OCI-LY7 (cell line): ENCODE measurements at regions not wholly inside any gene's neighbourhood (a gene's known extent, or its start where the extent isn't known, plus 50 kb on each side); places are given as distances from the start of the nearest gene placed in this dataset.

Experiments used
- BruUV-seq: library from RNA; stranded (reverse); fragments of 400-500 nt; replicated peaks from 2 replicates; lab custom pipeline; 2021; lab: Mats Ljungman, UMichigan
- CTCF ChIA-PET: fragments of 300-600 bp; sonication (Branson Sonifier 250); formaldehyde crosslinking; loops from one replicate; lab custom pipeline; 2022; ENCODE audit warnings: antibody characterized with exemption; ENCODE audit not compliant: unreplicated experiment; lab: Charles Lee
- POLR2A ChIA-PET: fragments of 300-600 bp; sonication (Branson Sonifier 250); formaldehyde crosslinking; loops from one replicate; lab custom pipeline; 2022; ENCODE audit warnings: antibody characterized with exemption; lab: Charles Lee
- DNase-seq: peaks from one replicate; pipeline ENCODE4 v3.0.0-alpha.2; 2015; ENCODE audit warnings: low spot score
- H2AFZ ChIP-seq: fragments of 200-600 bp; sonication (generic), shearing (Covaris generic); 2 replicates; pipeline ENCODE4 v1.6.1; 2014; ENCODE audit warnings: mild to moderate bottlenecking, antibody characterized with exemption, low read length, moderate library complexity
- H3K27ac ChIP-seq: fragments of 200-600 bp; sonication (generic); 2 replicates; pipeline ENCODE4 v1.5.1; 2014; ENCODE audit warnings: mixed run types, low read depth, mild to moderate bottlenecking, moderate library complexity, low read length, inconsistent platforms; ENCODE audit not compliant: poor library complexity, severe bottlenecking
- H3K36me3 ChIP-seq: fragments of 200-600 bp; sonication (generic); 2 replicates; pipeline ENCODE4 v1.6.1; 2014; ENCODE audit warnings: mild to moderate bottlenecking, antibody characterized with exemption, low read length, moderate library complexity, mixed read lengths; ENCODE audit not compliant: insufficient read depth
- H3K4me1 ChIP-seq: fragments of 200-600 bp; sonication (generic); 2 replicates; pipeline ENCODE4 v1.5.1; 2014; ENCODE audit warnings: mild to moderate bottlenecking, low read length; ENCODE audit not compliant: insufficient read depth, poor library complexity, severe bottlenecking
- H3K4me2 ChIP-seq: fragments of 200-600 bp; sonication (generic); 2 replicates; pipeline ENCODE4 v1.6.1; 2014; ENCODE audit warnings: mild to moderate bottlenecking, low read length
- H3K4me3 ChIP-seq: fragments of 200-600 bp; sonication (generic); 2 replicates; pipeline ENCODE4 v1.5.1; 2014; ENCODE audit warnings: mild to moderate bottlenecking, low read depth, low read length; ENCODE audit not compliant: poor library complexity, severe bottlenecking
- H3K79me2 ChIP-seq: fragments of 200-600 bp; sonication (generic); 2 replicates; pipeline ENCODE4 v1.6.1; 2016; ENCODE audit warnings: low read depth, mild to moderate bottlenecking, low read length, moderate library complexity, mixed read lengths; ENCODE audit not compliant: insufficient read depth
- H3K9me2 ChIP-seq: fragments of 200-600 bp; sonication (generic); 2 replicates; pipeline ENCODE4 v1.6.1; 2016; ENCODE audit warnings: mild to moderate bottlenecking, low read length, mixed read lengths; ENCODE audit not compliant: insufficient read depth
- H3K9me3 ChIP-seq: fragments of 200-600 bp; sonication (generic); 2 replicates; pipeline ENCODE4 v1.6.1; 2014; ENCODE audit warnings: mild to moderate bottlenecking, mixed run types, low read length, mixed read lengths
- H4K20me1 ChIP-seq: fragments of 200-600 bp; sonication (generic); 2 replicates; pipeline ENCODE4 v1.6.1; 2014; ENCODE audit warnings: mild to moderate bottlenecking, antibody characterized with exemption, low read length, moderate library complexity, mixed read lengths; ENCODE audit not compliant: insufficient read depth
- CTCF ChIP-seq: fragments of 200-600 bp; sonication (generic); conservative IDR thresholded peaks from 2 replicates; pipeline ENCODE4 v1.5.1; 2014; ENCODE audit warnings: mild to moderate bottlenecking, antibody characterized with exemption, low read length, moderate library complexity, mixed read lengths
- EZH2phosphoT487 ChIP-seq: fragments of 200-600 bp; sonication (generic); IDR thresholded peaks from 2 replicates; pipeline ENCODE4 v1.6.1; 2018; ENCODE audit warnings: low read depth, borderline replicate concordance, mild to moderate bottlenecking, mixed run types, antibody characterized with exemption, low read length, moderate library complexity, mixed read lengths
- intact Hi-C: fragments of 100-400 bp; cut with micrococcal nuclease; formaldehyde crosslinking; loops from one replicate; pipeline ENCODE4 v1.10.0; 2022; ENCODE audit not compliant: unreplicated experiment

GRCh38 chr5:97422678-97423077 is 239.6 kb upstream of the RIOK2 start:
- no peak for DNase-seq
- no peak overlapping the region for H3K4me3 ChIP-seq
- no peaks in the 10 kb centered on the region for H3K9me2 ChIP-seq
- H3K4me1 ChIP-seq: no peaks in the 10 kb centered on the region
- H3K27ac ChIP-seq: no peak overlapping the region
- no peaks in the 10 kb centered on the region for H3K79me2 ChIP-seq
- H2AFZ ChIP-seq: no peak overlapping the region
- no peaks in the 10 kb centered on the region for H3K36me3 ChIP-seq
- ChIA-PET CTCF (no interaction called here), POLR2A (interaction anchor here (0.6 to 0.7 kb wide), 2 partner anchors 11 to 51 kb away, joined by 3 read pairs; no protein-coding TSS in a partner anchor)
- no peaks in the 10 kb centered on the region for H4K20me1 ChIP-seq
- H3K9me3 ChIP-seq: no peaks in the 10 kb centered on the region
- no peak overlapping the region for H3K4me2 ChIP-seq
- no TSS peak for BruUV-seq
- TF ChIP-seq CTCF (no peak), EZH2phosphoT487 (no peak)
- intact Hi-C loops: no loop called here

GRCh38 chr5:97425511-97425910 is 242.5 kb upstream of the RIOK2 start:
- ChIA-PET CTCF (no interaction called here), POLR2A (no interaction called here)
- Histone ChIP-seq H3K4me2 (no peak overlapping the region), H4K20me1 (no peaks in the 10 kb centered on the region), H3K27ac (no peak overlapping the region), H3K9me2 (no peaks in the 10 kb centered on the region), H3K79me2 (no peaks in the 10 kb centered on the region), H3K9me3 (no peaks in the 10 kb centered on the region), H3K4me3 (no peak overlapping the region), H3K4me1 (no peaks in the 10 kb centered on the region), H2AFZ (no peak overlapping the region), H3K36me3 (no peaks in the 10 kb centered on the region)
- BruUV-seq: no TSS peak
- TF ChIP-seq CTCF (0 out of 2 replicates have a peak, but pooled peaks have one; percentile 36), EZH2phosphoT487 (no peak)
- intact Hi-C loops: no loop called here
- DNase-seq: no peak

- Histone ChIP-seq H3K4me2 (no peak overlapping the region), H3K36me3 (no peaks in the 10 kb centered on the region), H2AFZ (no peak overlapping the region), H3K4me3 (no peak overlapping the region), H3K9me2 (no peaks in the 10 kb centered on the region), H3K27ac (no peak overlapping the region), H4K20me1 (no peaks in the 10 kb centered on the region), H3K79me2 (no peaks in the 10 kb centered on the region), H3K9me3 (no peaks in the 10 kb centered on the region), H3K4me1 (no peaks in the 10 kb centered on the region)
- DNase-seq: no peak
- POLR2A ChIA-PET: no interaction called here
- TF ChIP-seq EZH2phosphoT487: no peak
- TF ChIP-seq CTCF: no peak
- CTCF ChIA-PET: no interaction called here
- intact Hi-C loops: no loop called here
- no TSS peak for BruUV-seq
Measured at GRCh38 chr5:97427235-97427634, 244.2 kb upstream of the RIOK2 start.
